ENCODE measurements at regions not wholly inside any gene's neighbourhood (a gene's known extent, or its start where the extent isn't known, plus 50 kb on each side); places are given as distances from the start of the nearest gene placed in this dataset.

- ChIA-PET CTCF (interaction anchor here (1.9 kb wide), 1 partner anchor 11 kb away, joined by 6 read pairs; no protein-coding TSS in a partner anchor), POLR2A (no interaction called here)
- H3K4me3 ChIP-seq (ENCODE audit: low read depth, low read length): no peak overlapping the region
- TF ChIP-seq CTCF (IDR thresholded peaks at IDR 0.05; ENCODE audit: insufficient read depth, low read length, missing control alignments): no peak
- no peak for DNase-seq (ENCODE audit: low read depth, low spot score)
Measured at GRCh38 chr20:1788044-1788443, 107.2 kb upstream of the SIRPA start.

- POLR2A ChIA-PET: no interaction called here
- no peak for DNase-seq (ENCODE audit: low read depth, low spot score)
- TF ChIP-seq CTCF (IDR thresholded peaks at IDR 0.05; ENCODE audit: insufficient read depth, low read length, missing control alignments): no peak
- CTCF ChIA-PET: interaction anchor here (1.8 to 1.9 kb wide), 2 partner anchors 9 to 10 kb away, joined by 6 read pairs; no protein-coding TSS in a partner anchor
- H3K4me3 ChIP-seq (ENCODE audit: low read depth, low read length): no peak overlapping the region
Measured at GRCh38 chr20:1786486-1786885, 108.7 kb upstream of the SIRPA start.

DNA sequence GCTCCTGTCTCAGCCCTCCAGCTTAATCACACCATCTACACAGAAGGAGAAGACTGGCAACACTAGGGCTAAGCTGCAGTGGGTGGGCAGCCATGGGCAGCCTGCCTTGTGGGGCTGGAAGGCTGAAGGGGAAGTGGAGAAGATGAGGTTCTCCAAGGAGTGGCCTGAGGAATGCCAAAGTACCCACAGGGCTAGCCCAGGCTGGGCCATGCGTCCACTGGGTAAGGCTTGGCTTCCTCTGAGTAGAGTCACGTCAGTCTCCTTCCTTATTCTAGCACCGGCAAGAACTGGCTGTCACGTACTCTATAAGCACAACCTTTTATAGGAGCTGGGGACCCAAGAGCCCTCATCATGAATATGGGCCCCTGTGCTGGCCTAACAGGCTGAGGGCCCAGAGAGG lies 110.6 kb upstream of the SIRPA start:
- TF ChIP-seq CTCF (IDR thresholded peaks at IDR 0.05; ENCODE audit: insufficient read depth, low read length, missing control alignments): no peak
- no peak for DNase-seq (ENCODE audit: low read depth, low spot score)
- no peak overlapping the region for H3K4me3 ChIP-seq (ENCODE audit: low read depth, low read length)
- POLR2A ChIA-PET: no interaction called here
- CTCF ChIA-PET: interaction anchor here (1.1 to 1.8 kb wide), 2 partner anchors 7 to 17 kb away, joined by 4 to 6 read pairs; no protein-coding TSS in a partner anchor

DNA sequence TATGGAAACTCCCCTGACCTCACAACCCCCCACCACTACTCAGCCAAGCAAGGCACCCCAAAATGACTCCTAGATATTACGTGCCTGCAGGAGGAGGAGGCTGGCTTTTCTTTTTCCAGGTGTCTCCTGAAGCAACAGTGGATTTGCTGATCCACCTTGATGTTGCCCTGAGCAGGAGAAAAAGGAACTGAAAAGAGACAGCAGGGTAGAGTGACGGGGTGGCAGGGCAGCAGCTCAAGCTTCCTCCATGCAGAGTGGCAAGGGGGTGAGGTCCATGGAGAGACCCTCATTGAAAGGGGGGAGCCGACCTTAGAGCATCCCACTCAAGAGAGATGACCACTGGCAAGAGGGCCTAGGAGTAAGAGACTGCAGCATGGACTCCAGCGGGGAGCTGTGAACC lies 112.0 kb upstream of the SIRPA start:
- H3K4me3 ChIP-seq (ENCODE audit: low read depth, low read length): no peak overlapping the region
- no peak for DNase-seq (ENCODE audit: low read depth, low spot score)
- ChIA-PET POLR2A (no interaction called here), CTCF (interaction anchor here (1.4 to 1.5 kb wide), 2 partner anchors 12 to 19 kb away, joined by 3 to 5 read pairs; no protein-coding TSS in a partner anchor)
- TF ChIP-seq CTCF (IDR thresholded peaks at IDR 0.05; ENCODE audit: insufficient read depth, low read length, missing control alignments): no peak

- CTCF ChIA-PET: interaction anchor here (1.2 to 1.5 kb wide), 4 partner anchors 9 to 18 kb away, joined by 3 to 6 read pairs (median 4); no protein-coding TSS in a partner anchor
- no peak for TF ChIP-seq CTCF (IDR thresholded peaks at IDR 0.05; ENCODE audit: insufficient read depth, low read length, missing control alignments)
- no peak overlapping the region for H3K4me3 ChIP-seq (ENCODE audit: low read depth, low read length)
- no peak for DNase-seq (ENCODE audit: low read depth, low spot score)
- POLR2A ChIA-PET: no interaction called here
Measured at GRCh38 chr20:1782181-1782580, 113.0 kb upstream of the SIRPA start.

- ChIA-PET CTCF (interaction anchor here (1.2 to 2.4 kb wide), 4 partner anchors 15 to 21 kb away, joined by 3 to 10 read pairs (median 5); no protein-coding TSS in a partner anchor), POLR2A (no interaction called here)
- H3K4me3 ChIP-seq (ENCODE audit: low read depth, low read length): no peak overlapping the region
- no peak for TF ChIP-seq CTCF (IDR thresholded peaks at IDR 0.05; ENCODE audit: insufficient read depth, low read length, missing control alignments)
- no peak for DNase-seq (ENCODE audit: low read depth, low spot score)
Measured at GRCh38 chr20:1779567-1779966, 115.6 kb upstream of the SIRPA start.
